T-helper 2 cell treated with Interferon-gamma antibody and Interleukin-4, amounts not matched to agents 5 μg/mL and 100 μg/mL, for 36 hours (primary cell): ENCODE measurements at regions not wholly inside any gene's neighbourhood (a gene's known extent, or its start where the extent isn't known, plus 50 kb on each side); places are given as distances from the start of the nearest gene placed in this dataset.
"Not testable (repeated sequence)": the region's sequence is repeated elsewhere in the genome, so short reads cannot be mapped to it uniquely, and the experiment has no call there.

Source experiments
- DNase-seq: peaks from one replicate; pipeline ENCODE4 v3.0.0; 2021; ENCODE audit warnings: low spot score
- H3K27ac Mint-ChIP-seq: one replicate; pipeline ENCODE4 v1.8.0; 2021; ENCODE audit warnings: mild to moderate bottlenecking, mixed read lengths
- H3K27me3 Mint-ChIP-seq: one replicate; pipeline ENCODE4 v1.8.0; 2021; ENCODE audit warnings: low read depth, mixed read lengths
- H3K36me3 Mint-ChIP-seq: one replicate; pipeline ENCODE4 v1.8.0; 2021; ENCODE audit warnings: low read depth, mixed read lengths
- H3K4me1 Mint-ChIP-seq: one replicate; pipeline ENCODE4 v1.8.0; 2021; ENCODE audit warnings: low read depth, mixed read lengths
- H3K4me3 Mint-ChIP-seq: one replicate; pipeline ENCODE4 v1.8.0; 2022; ENCODE audit warnings: mild to moderate bottlenecking, moderate library complexity, mixed read lengths
- H3K9me3 Mint-ChIP-seq: one replicate; pipeline ENCODE4 v1.8.0; 2021; ENCODE audit warnings: mixed read lengths

GRCh38 chr3:80618295-80619256 lies 850.8 kb upstream of the ROBO1 start:
- no peaks in the 10 kb centered on the region for H3K36me3 Mint-ChIP-seq
- H3K27ac Mint-ChIP-seq: no peak overlapping the region
- no peak overlapping the region for H3K4me3 Mint-ChIP-seq
- no peaks in the 10 kb centered on the region for H3K27me3 Mint-ChIP-seq
- peaks cover 24% of the 10 kb centered on the region for H3K9me3 Mint-ChIP-seq
- DNase-seq: no peak
- H3K4me1 Mint-ChIP-seq: no peaks in the 10 kb centered on the region

GRCh38 chr3:80612366-80612765 lies 844.6 kb upstream of the ROBO1 start:
- H3K4me3 Mint-ChIP-seq: no peak overlapping the region
- H3K36me3 Mint-ChIP-seq: no peaks in the 10 kb centered on the region
- H3K27me3 Mint-ChIP-seq: no peaks in the 10 kb centered on the region
- no peak overlapping the region for H3K27ac Mint-ChIP-seq
- DNase-seq: no peak
- H3K9me3 Mint-ChIP-seq: peaks cover 10% of the 10 kb centered on the region
- H3K4me1 Mint-ChIP-seq: no peaks in the 10 kb centered on the region

GRCh38 chr3:80608072-80608471 lies 840.3 kb upstream of the ROBO1 start:
- DNase-seq, H3K36me3 Mint-ChIP-seq, H3K4me1 Mint-ChIP-seq, H3K4me3 Mint-ChIP-seq, H3K27me3 Mint-ChIP-seq, H3K27ac Mint-ChIP-seq: not testable (repeated sequence)
- peaks cover 26% of the 10 kb centered on the region for H3K9me3 Mint-ChIP-seq

- DNase-seq: no peak
- no peak overlapping the region for H3K27ac Mint-ChIP-seq
- H3K36me3 Mint-ChIP-seq: no peaks in the 10 kb centered on the region
- no peaks in the 10 kb centered on the region for H3K4me1 Mint-ChIP-seq
- H3K4me3 Mint-ChIP-seq: no peak overlapping the region
- no peaks in the 10 kb centered on the region for H3K27me3 Mint-ChIP-seq
- peaks cover 24% of the 10 kb centered on the region for H3K9me3 Mint-ChIP-seq
Measured at GRCh38 chr3:80606073-80606472, 838.3 kb upstream of the ROBO1 start.

GRCh38 chr3:80601479-80601878 lies 833.7 kb upstream of the ROBO1 start:
- no peak for DNase-seq
- Mint-ChIP-seq H3K36me3 (no peaks in the 10 kb centered on the region), H3K4me1 (no peaks in the 10 kb centered on the region), H3K27ac (no peak overlapping the region), H3K4me3 (no peak overlapping the region), H3K27me3 (no peaks in the 10 kb centered on the region), H3K9me3 (peaks cover 36% of the 10 kb centered on the region)

GRCh38 chr3:80592792-80593191 lies 825.0 kb upstream of the ROBO1 start:
- Mint-ChIP-seq H3K27ac (no peak overlapping the region), H3K9me3 (peaks cover 17% of the 10 kb centered on the region), H3K36me3 (no peaks in the 10 kb centered on the region), H3K4me1 (no peaks in the 10 kb centered on the region), H3K27me3 (no peaks in the 10 kb centered on the region), H3K4me3 (no peak overlapping the region)
- DNase-seq: no peak

GRCh38 chr3:80586338-80586737 lies 818.5 kb upstream of the ROBO1 start:
- Mint-ChIP-seq H3K27ac (no peak overlapping the region), H3K4me1 (no peaks in the 10 kb centered on the region), H3K36me3 (no peaks in the 10 kb centered on the region), H3K9me3 (peaks cover 12% of the 10 kb centered on the region), H3K4me3 (no peak overlapping the region), H3K27me3 (no peaks in the 10 kb centered on the region)
- no peak for DNase-seq

GRCh38 chr3:80580146-80580545 lies 812.3 kb upstream of the ROBO1 start:
- no peaks in the 10 kb centered on the region for H3K36me3 Mint-ChIP-seq
- H3K27me3 Mint-ChIP-seq: no peaks in the 10 kb centered on the region
- no peak overlapping the region for H3K27ac Mint-ChIP-seq

GRCh38 chr3:80564391-80564790 lies 796.6 kb upstream of the ROBO1 start:
- H3K9me3 Mint-ChIP-seq: peaks cover 33% of the 10 kb centered on the region
- H3K36me3 Mint-ChIP-seq: no peaks in the 10 kb centered on the region

More at GRCh38 chr3:80580146-80580545, 812.3 kb upstream of the ROBO1 start:
- DNase-seq: no peak
- Mint-ChIP-seq H3K4me3 (no peak overlapping the region), H3K9me3 (peaks cover 33% of the 10 kb centered on the region), H3K4me1 (no peaks in the 10 kb centered on the region)

GRCh38 chr3:80559701-80560100 lies 791.9 kb upstream of the ROBO1 start:
- no peak overlapping the region for H3K27ac Mint-ChIP-seq
- DNase-seq: no peak
- no peaks in the 10 kb centered on the region for H3K27me3 Mint-ChIP-seq
- H3K4me1 Mint-ChIP-seq: no peaks in the 10 kb centered on the region
- no peak overlapping the region for H3K4me3 Mint-ChIP-seq
- H3K9me3 Mint-ChIP-seq: peaks cover 36% of the 10 kb centered on the region
- no peaks in the 10 kb centered on the region for H3K36me3 Mint-ChIP-seq

More at GRCh38 chr3:80564391-80564790, 796.6 kb upstream of the ROBO1 start:
- H3K4me3 Mint-ChIP-seq: no peak overlapping the region
- H3K4me1 Mint-ChIP-seq: no peaks in the 10 kb centered on the region
- H3K27ac Mint-ChIP-seq: no peak overlapping the region
- DNase-seq: no peak
- no peaks in the 10 kb centered on the region for H3K27me3 Mint-ChIP-seq

GRCh38 chr3:80556763-80557162 lies 789.0 kb upstream of the ROBO1 start:
- Mint-ChIP-seq H3K27ac (no peak overlapping the region), H3K9me3 (peaks cover 51% of the 10 kb centered on the region), H3K4me3 (no peak overlapping the region), H3K27me3 (no peaks in the 10 kb centered on the region), H3K36me3 (no peaks in the 10 kb centered on the region), H3K4me1 (no peaks in the 10 kb centered on the region)
- DNase-seq: no peak

GRCh38 chr3:80554304-80554703 lies 786.5 kb upstream of the ROBO1 start:
- peaks cover 37% of the 10 kb centered on the region for H3K9me3 Mint-ChIP-seq
- H3K36me3 Mint-ChIP-seq: no peaks in the 10 kb centered on the region
- no peaks in the 10 kb centered on the region for H3K27me3 Mint-ChIP-seq
- no peak overlapping the region for H3K27ac Mint-ChIP-seq
- DNase-seq: no peak
- no peak overlapping the region for H3K4me3 Mint-ChIP-seq
- H3K4me1 Mint-ChIP-seq: no peaks in the 10 kb centered on the region

GRCh38 chr3:80553211-80553610 lies 785.4 kb upstream of the ROBO1 start:
- Mint-ChIP-seq H3K36me3 (no peaks in the 10 kb centered on the region), H3K9me3 (peaks cover 28% of the 10 kb centered on the region), H3K27me3 (no peaks in the 10 kb centered on the region), H3K4me3 (no peak overlapping the region), H3K27ac (no peak overlapping the region), H3K4me1 (no peaks in the 10 kb centered on the region)
- DNase-seq: no peak

- no peaks in the 10 kb centered on the region for H3K4me1 Mint-ChIP-seq
- no peak for DNase-seq
- no peaks in the 10 kb centered on the region for H3K36me3 Mint-ChIP-seq
- H3K27me3 Mint-ChIP-seq: no peaks in the 10 kb centered on the region
- no peak overlapping the region for H3K27ac Mint-ChIP-seq
- H3K4me3 Mint-ChIP-seq: no peak overlapping the region
- H3K9me3 Mint-ChIP-seq: peaks cover 29% of the 10 kb centered on the region
Measured at GRCh38 chr3:80550174-80550573, 782.4 kb upstream of the ROBO1 start.

- H3K36me3 Mint-ChIP-seq: no peaks in the 10 kb centered on the region
- no peak for DNase-seq
- peaks cover 33% of the 10 kb centered on the region for H3K9me3 Mint-ChIP-seq
- no peak overlapping the region for H3K27ac Mint-ChIP-seq
- H3K27me3 Mint-ChIP-seq: no peaks in the 10 kb centered on the region
- H3K4me3 Mint-ChIP-seq: no peak overlapping the region
- H3K4me1 Mint-ChIP-seq: no peaks in the 10 kb centered on the region
Measured at GRCh38 chr3:80549173-80549572, 781.4 kb upstream of the ROBO1 start.
